ENCODE measurements at regions not wholly inside any gene's neighbourhood (a gene's known extent, or its start where the extent isn't known, plus 50 kb on each side); places are given as distances from the start of the nearest gene placed in this dataset.

DNA sequence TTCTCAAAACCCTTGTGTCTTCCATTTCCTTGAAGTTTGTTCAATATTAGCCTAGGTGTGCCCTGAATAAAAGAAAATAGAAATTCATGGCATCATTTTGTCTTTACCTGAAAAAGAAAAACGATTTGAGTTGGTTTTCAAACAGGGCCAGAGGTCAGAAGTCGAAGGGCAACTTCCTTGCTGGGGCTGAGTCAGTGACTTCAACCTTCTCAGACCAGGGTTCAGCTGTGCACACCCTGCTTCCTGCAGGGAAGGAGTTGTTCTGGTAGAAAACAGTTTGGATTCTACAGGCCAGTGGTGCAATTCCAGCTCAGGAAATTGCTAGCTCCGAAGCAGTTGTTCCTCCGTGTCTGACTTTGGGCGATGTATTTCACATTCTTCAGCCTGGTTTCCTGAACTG, 132.1 kb upstream of the SLC30A5 start:
- DNase-seq: no peak
- no peaks in the 10 kb centered on the region for H3K27me3 ChIP-seq (ENCODE audit: insufficient read depth, low read length, poor library complexity)

DNA sequence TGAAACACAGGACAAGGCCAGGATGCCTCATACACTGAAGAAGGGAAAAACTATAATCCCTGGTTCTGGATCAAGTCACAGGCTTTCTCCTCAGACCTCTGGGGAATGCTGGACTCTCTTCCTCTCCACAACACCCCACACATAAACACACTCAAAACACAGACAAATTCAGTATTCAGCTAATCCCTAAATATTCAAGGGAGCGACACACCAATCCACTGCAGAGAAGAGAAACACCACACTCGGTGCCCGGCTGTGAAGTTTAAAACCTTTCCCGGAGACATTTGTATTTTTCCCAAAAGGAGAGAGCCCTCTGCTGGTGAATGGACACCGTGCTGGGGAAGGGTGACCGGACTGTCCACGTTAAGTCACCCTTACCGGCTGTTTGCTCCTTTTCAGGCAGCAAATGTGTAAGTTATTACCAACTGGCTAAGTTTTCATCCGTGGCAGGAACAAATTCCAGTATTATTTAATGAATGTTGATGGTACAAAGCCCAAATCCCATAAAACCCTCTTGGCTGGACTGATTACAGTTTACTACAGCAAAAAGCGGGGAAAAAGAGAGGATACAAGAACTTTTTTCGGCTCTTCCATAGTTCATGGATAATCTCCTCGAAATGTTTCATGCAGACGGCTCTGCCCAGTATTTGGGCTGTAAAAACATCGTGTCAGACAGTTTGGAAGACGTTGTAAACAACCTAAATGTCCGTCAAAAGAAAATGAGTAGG, 130.9 kb upstream of the SLC30A5 start:
- H3K27me3 ChIP-seq (ENCODE audit: insufficient read depth, low read length, poor library complexity): no peaks in the 10 kb centered on the region
- H3K4me1 ChIP-seq (ENCODE audit: insufficient read depth, low read length): no peaks in the 10 kb centered on the region
- H4K20me1 ChIP-seq (ENCODE audit: insufficient read depth, low read length): no peaks in the 10 kb centered on the region
- no peak for TF ChIP-seq EZH2 (IDR thresholded peaks at IDR 0.05; ENCODE audit: borderline replicate concordance, low read depth, low read length, severe bottlenecking)
- TF ChIP-seq, protein P1, sequence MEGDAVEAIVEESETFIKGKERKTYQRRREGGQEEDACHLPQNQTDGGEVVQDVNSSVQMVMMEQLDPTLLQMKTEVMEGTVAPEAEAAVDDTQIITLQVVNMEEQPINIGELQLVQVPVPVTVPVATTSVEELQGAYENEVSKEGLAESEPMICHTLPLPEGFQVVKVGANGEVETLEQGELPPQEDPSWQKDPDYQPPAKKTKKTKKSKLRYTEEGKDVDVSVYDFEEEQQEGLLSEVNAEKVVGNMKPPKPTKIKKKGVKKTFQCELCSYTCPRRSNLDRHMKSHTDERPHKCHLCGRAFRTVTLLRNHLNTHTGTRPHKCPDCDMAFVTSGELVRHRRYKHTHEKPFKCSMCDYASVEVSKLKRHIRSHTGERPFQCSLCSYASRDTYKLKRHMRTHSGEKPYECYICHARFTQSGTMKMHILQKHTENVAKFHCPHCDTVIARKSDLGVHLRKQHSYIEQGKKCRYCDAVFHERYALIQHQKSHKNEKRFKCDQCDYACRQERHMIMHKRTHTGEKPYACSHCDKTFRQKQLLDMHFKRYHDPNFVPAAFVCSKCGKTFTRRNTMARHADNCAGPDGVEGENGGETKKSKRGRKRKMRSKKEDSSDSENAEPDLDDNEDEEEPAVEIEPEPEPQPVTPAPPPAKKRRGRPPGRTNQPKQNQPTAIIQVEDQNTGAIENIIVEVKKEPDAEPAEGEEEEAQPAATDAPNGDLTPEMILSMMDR (IDR thresholded peaks at IDR 0.05; ENCODE audit: borderline replicate concordance, extremely low read depth, low read length, poor library complexity, severe bottlenecking): peak; percentile 63
- H3K36me3 ChIP-seq (ENCODE audit: insufficient read depth, low read length): no peaks in the 10 kb centered on the region
- peak; percentile 9 for DNase-seq
- H3K4me2 ChIP-seq (ENCODE audit: insufficient read depth, low read length): no peak overlapping the region
- no peaks in the 10 kb centered on the region for H3K9me3 ChIP-seq (ENCODE audit: insufficient read depth, low read length, severe bottlenecking)
- ATAC-seq (ENCODE audit: insufficient read depth, low read depth): peak; percentile 42; the same call in 1 of the 3 replicates
- no peak overlapping the region for H3K9ac ChIP-seq (ENCODE audit: low read depth, low read length)
- no peak overlapping the region for H3K4me3 ChIP-seq (ENCODE audit: low read depth in 1 of 2, low read length in 2 of 2)
- no peak overlapping the region for H3K27ac ChIP-seq (ENCODE audit: low read length)
- no peak overlapping the region for H2AFZ ChIP-seq (ENCODE audit: low read depth, low read length)
- no peaks in the 10 kb centered on the region for H3K79me2 ChIP-seq (ENCODE audit: insufficient read depth, low read length)

More for the DNA sequence above, 132.1 kb upstream of the SLC30A5 start:
- H2AFZ ChIP-seq (ENCODE audit: low read depth, low read length): no peak overlapping the region
- ATAC-seq (ENCODE audit: insufficient read depth, low read depth): no peak
- no peak overlapping the region for H3K4me3 ChIP-seq (ENCODE audit: low read depth in 1 of 2, low read length in 2 of 2)
- no peak overlapping the region for H3K27ac ChIP-seq (ENCODE audit: low read length)
- H3K4me1 ChIP-seq (ENCODE audit: insufficient read depth, low read length): no peaks in the 10 kb centered on the region
- H3K9ac ChIP-seq (ENCODE audit: low read depth, low read length): no peak overlapping the region
- no peaks in the 10 kb centered on the region for H4K20me1 ChIP-seq (ENCODE audit: insufficient read depth, low read length)
- no peak overlapping the region for H3K4me2 ChIP-seq (ENCODE audit: insufficient read depth, low read length)
- no peaks in the 10 kb centered on the region for H3K36me3 ChIP-seq (ENCODE audit: insufficient read depth, low read length)
- TF ChIP-seq EZH2 (IDR thresholded peaks at IDR 0.05; ENCODE audit: borderline replicate concordance, low read depth, low read length, severe bottlenecking): no peak
- TF ChIP-seq, protein P1 (IDR thresholded peaks at IDR 0.05; ENCODE audit: borderline replicate concordance, extremely low read depth, low read length, poor library complexity, severe bottlenecking): no peak
- no peaks in the 10 kb centered on the region for H3K79me2 ChIP-seq (ENCODE audit: insufficient read depth, low read length)
- H3K9me3 ChIP-seq (ENCODE audit: insufficient read depth, low read length, severe bottlenecking): no peaks in the 10 kb centered on the region

DNA sequence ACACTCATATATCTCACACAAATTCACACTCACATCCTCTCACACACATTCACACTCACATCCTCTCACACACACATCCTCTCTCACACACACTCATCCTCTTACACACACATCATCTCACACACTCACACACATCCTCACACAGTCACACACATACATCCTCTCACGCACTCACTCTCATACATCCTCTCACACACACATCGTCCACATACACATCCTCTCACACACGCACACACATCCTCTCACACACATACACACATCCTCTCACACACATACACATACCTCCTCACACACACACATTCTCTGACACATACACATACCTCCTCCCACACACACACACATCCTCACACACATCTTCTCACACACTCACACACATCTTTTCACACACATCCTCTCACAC, 129.1 kb upstream of the SLC30A5 start:
- no peaks in the 10 kb centered on the region for H3K27me3 ChIP-seq (ENCODE audit: insufficient read depth, low read length, poor library complexity)
- H3K4me1 ChIP-seq (ENCODE audit: insufficient read depth, low read length): no peaks in the 10 kb centered on the region
- H3K9me3 ChIP-seq (ENCODE audit: insufficient read depth, low read length, severe bottlenecking): no peaks in the 10 kb centered on the region
- H3K36me3 ChIP-seq (ENCODE audit: insufficient read depth, low read length): no peaks in the 10 kb centered on the region
- H3K4me2 ChIP-seq (ENCODE audit: insufficient read depth, low read length): no peak overlapping the region
- TF ChIP-seq, protein P1 (IDR thresholded peaks at IDR 0.05; ENCODE audit: borderline replicate concordance, extremely low read depth, low read length, poor library complexity, severe bottlenecking): no peak
- TF ChIP-seq EZH2 (IDR thresholded peaks at IDR 0.05; ENCODE audit: borderline replicate concordance, low read depth, low read length, severe bottlenecking): no peak
- H2AFZ ChIP-seq (ENCODE audit: low read depth, low read length): no peak overlapping the region
- no peak overlapping the region for H3K9ac ChIP-seq (ENCODE audit: low read depth, low read length)
- no peaks in the 10 kb centered on the region for H3K79me2 ChIP-seq (ENCODE audit: insufficient read depth, low read length)
- no peak overlapping the region for H3K4me3 ChIP-seq (ENCODE audit: low read depth in 1 of 2, low read length in 2 of 2)
- DNase-seq (no peak), ATAC-seq (ENCODE audit: insufficient read depth, low read depth) (no peak)
- H3K27ac ChIP-seq (ENCODE audit: low read length): no peak overlapping the region
- H4K20me1 ChIP-seq (ENCODE audit: insufficient read depth, low read length): no peaks in the 10 kb centered on the region

Data from DND-41 (cell line).